Activated CD8-positive, alpha-beta memory T cell treated with anti-CD3 and anti-CD28 coated beads, Interleukin-2, amount 50 U/mL, for 24 hours (primary cell): ENCODE measurements at regions not wholly inside any gene's neighbourhood (a gene's known extent, or its start where the extent isn't known, plus 50 kb on each side); places are given as distances from the start of the nearest gene placed in this dataset.
A peak's percentile ranks its signal among the peaks of the same experiment; 100 is the strongest.
"Not testable (repeated sequence)": the region's sequence is repeated elsewhere in the genome, so short reads cannot be mapped to it uniquely, and the experiment has no call there.

Source experiments
- DNase-seq: peaks from one replicate; pipeline ENCODE4 v3.0.0-alpha.2; 2020; ENCODE audit errors: extremely low read depth

GRCh38 chr6:79810185-79810705, 137.1 kb downstream of the ELOVL4 start:
- no peak for DNase-seq

GRCh38 chr6:79808921-79809320, 138.4 kb downstream of the ELOVL4 start:
- no peak for DNase-seq

- DNase-seq, result not testable (repeated sequence)
Observed at GRCh38 chr6:79806661-79807060, 140.7 kb downstream of the ELOVL4 start.

GRCh38 chr6:79804732-79805131, 142.6 kb downstream of the ELOVL4 start:
- no peak for DNase-seq

- DNase-seq, result no peak
Observed at GRCh38 chr6:79803917-79804316, 143.4 kb downstream of the ELOVL4 start.

- no peak for DNase-seq
Observed at GRCh38 chr6:79802657-79803300, 144.6 kb downstream of the ELOVL4 start.

GRCh38 chr6:79801362-79801761, 146.0 kb downstream of the ELOVL4 start:
- DNase-seq, result no peak

- DNase-seq, result no peak
Observed at GRCh38 chr6:79798841-79799240, 148.5 kb downstream of the ELOVL4 start.

- DNase-seq, result no peak
Observed at GRCh38 chr6:79797912-79798311, 149.4 kb downstream of the ELOVL4 start.

GRCh38 chr6:79797163-79797764, 150.1 kb downstream of the ELOVL4 start:
- no peak for DNase-seq

GRCh38 chr6:79796197-79796596, 151.2 kb downstream of the ELOVL4 start:
- DNase-seq, result no peak

GRCh38 chr6:79789896-79790295, 157.5 kb downstream of the ELOVL4 start:
- no peak for DNase-seq

- DNase-seq, result no peak
Observed at GRCh38 chr6:79788756-79789155, 157.6 kb downstream of the SH3BGRL2 start.

- no peak for DNase-seq
Observed at GRCh38 chr6:79787626-79788025, 156.5 kb downstream of the SH3BGRL2 start.

- DNase-seq, result no peak
Observed at GRCh38 chr6:79784395-79784753, 153.2 kb downstream of the SH3BGRL2 start.

GRCh38 chr6:79783670-79784394, 152.7 kb downstream of the SH3BGRL2 start:
- DNase-seq, result no peak

- no peak for DNase-seq
Observed at GRCh38 chr6:79782792-79783580, 151.9 kb downstream of the SH3BGRL2 start.

- no peak for DNase-seq
Observed at GRCh38 chr6:79781916-79782315, 150.8 kb downstream of the SH3BGRL2 start.

- no peak for DNase-seq
Observed at GRCh38 chr6:79780881-79781280, 149.8 kb downstream of the SH3BGRL2 start.

- no peak for DNase-seq
Observed at GRCh38 chr6:79778816-79779215, 147.7 kb downstream of the SH3BGRL2 start.

- DNase-seq, result peak; percentile 61
Observed at GRCh38 chr6:79777713-79778579, 146.8 kb downstream of the SH3BGRL2 start.
